GM12891 (cell line): ENCODE measurements at regions not wholly inside any gene's neighbourhood (a gene's known extent, or its start where the extent isn't known, plus 50 kb on each side); places are given as distances from the start of the nearest gene placed in this dataset.

ENCODE experiments used
- PAX5 ChIP-seq: IDR thresholded peaks from 2 replicates; pipeline ENCODE4 v1.6.1; 2011; ENCODE audit warnings: low read length, moderate library complexity, mild to moderate bottlenecking; ENCODE audit not compliant: insufficient read depth, severe bottlenecking
- POLR2A ChIP-seq: IDR thresholded peaks from 2 replicates; pipeline ENCODE4 v1.6.1; 2011; ENCODE audit warnings: low read depth, low read length, control low read depth
- POLR2AphosphoS5 ChIP-seq: IDR thresholded peaks from 2 replicates; pipeline ENCODE4 v1.6.1; 2011; ENCODE audit warnings: low read depth, low read length, control low read depth
- POU2F2 ChIP-seq: IDR thresholded peaks from 2 replicates; pipeline ENCODE4 v1.6.1; 2011; ENCODE audit warnings: low read depth, mild to moderate bottlenecking, control low read depth, low read length, moderate library complexity
- SPI1 ChIP-seq: IDR thresholded peaks from 2 replicates; pipeline ENCODE4 v1.6.1; 2011; ENCODE audit warnings: low read depth, low read length, control low read depth
- TAF1 ChIP-seq: IDR thresholded peaks from 2 replicates; pipeline ENCODE4 v1.6.1; 2011; ENCODE audit warnings: low read depth, low read length, control low read depth

DNA sequence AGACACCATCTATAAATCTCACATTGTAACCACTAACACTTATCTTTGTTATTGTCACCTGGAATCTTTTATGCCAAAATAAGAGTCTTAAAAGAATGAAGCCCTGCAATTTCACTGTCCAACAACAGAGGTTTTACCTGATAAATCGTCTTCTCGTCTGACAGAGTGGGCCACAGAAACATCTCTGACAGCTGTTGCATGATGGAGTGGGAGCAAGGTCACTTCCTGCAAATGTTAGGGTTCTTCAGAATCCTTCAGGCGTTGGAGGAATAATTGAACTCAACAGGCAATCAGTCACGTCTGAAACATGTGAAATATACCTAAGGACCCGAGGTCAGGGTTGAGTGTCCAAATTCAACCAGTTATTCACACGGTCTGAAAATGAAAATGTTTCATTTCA is 353.6 kb downstream of the TRIML1 start:
- TF ChIP-seq POLR2AphosphoS5 (no peak), SPI1 (no peak), POLR2A (no peak), TAF1 (no peak), PAX5 (no peak), POU2F2 (no peak)
